Left lobe of liver (tissue), 2 donors: ENCODE measurements at regions not wholly inside any gene's neighbourhood (a gene's known extent, or its start where the extent isn't known, plus 50 kb on each side); places are given as distances from the start of the nearest gene placed in this dataset.

ENCODE experiments used
- ATAC-seq: fragments of 200-7000 bp; cut with Tn5 transposase; one replicate; pipeline ENCODE4 v1.9.1; 2020; ENCODE audit warnings: mild to moderate bottlenecking, moderate library complexity
- DNase-seq: peaks from one replicate; pipeline ENCODE4 v3.0.0-alpha.2; 2020; ENCODE audit warnings: low spot score
- donor health status: DM: no; HTN: no; CAD: no; lungs with moderate emphysema.
- donor health status: DM: no; HTN: yes; CAD: no.

- ATAC-seq, result no peak
- no peak for DNase-seq
Observed at GRCh38 chr4:115850799-115851509, 737.5 kb upstream of the NDST4 start.

DNA sequence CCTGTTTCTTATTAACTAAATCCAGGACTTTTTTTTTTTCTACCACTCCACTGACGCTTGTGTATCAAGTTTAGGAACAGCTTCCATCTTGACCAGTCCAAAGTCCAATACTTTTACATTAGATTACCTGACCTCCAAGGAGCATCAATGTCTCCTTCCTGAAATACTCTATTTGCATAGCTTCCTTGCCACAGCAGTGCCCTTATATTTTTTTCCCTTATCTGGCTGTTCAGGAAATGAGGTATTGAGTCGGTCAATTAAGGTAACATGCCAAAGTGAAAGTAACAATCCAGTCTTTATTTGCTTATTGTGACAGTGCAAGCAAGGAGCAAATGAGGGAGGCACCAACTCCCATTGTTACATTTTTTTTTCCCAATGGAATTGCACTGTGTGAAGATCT is 730.8 kb upstream of the NDST4 start:
- ATAC-seq (peak; percentile 71), DNase-seq (no peak)

DNA sequence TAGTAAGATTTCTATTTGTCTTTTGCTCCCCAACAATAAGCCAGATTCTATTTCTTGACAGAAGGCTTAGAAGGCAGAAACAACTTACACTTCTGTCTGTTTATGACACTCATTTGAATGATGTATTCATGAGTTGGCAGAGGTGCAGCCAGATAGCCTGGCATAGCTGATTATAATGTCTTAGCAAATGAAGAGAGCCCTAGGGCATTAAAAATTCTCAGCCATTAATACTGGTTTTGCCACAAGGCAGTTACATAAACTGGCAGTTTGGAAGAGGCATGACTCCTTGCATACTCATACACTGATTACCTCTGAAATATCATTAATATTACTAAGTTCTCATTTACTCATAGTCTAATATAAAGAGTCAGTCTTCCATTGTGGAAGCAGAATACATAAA is 728.5 kb upstream of the NDST4 start:
- no peak for DNase-seq
- no peak for ATAC-seq

GRCh38 chr4:115834441-115834840 is 721.0 kb upstream of the NDST4 start:
- DNase-seq, result no peak
- no peak for ATAC-seq

- DNase-seq, result no peak
- no peak for ATAC-seq
Observed at GRCh38 chr4:115824630-115825029, 711.2 kb upstream of the NDST4 start.

DNA sequence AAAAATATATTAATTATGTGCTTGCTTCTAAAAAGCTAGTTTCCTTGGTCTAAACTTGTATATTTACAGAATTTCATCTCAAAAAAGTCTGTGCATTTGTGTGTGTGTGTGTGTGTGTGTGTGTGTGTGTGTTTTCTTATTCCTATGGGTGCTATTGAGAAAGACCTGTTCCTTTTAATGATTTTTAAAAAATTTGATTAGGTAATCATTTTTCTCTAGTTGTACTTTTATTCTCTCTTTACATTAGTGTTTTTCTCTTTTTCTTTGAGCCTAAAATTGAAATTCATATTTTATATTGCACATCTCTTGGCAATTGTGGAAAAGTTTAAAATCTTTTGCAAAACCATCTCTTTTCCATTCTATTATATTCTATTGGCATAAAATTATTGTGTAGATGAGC is 690.4 kb upstream of the NDST4 start:
- ATAC-seq, result no peak
- no peak for DNase-seq

- DNase-seq, result no peak
Observed at GRCh38 chr4:115790812-115791211, 677.4 kb upstream of the NDST4 start.

GRCh38 chr4:115781528-115782146 is 668.2 kb upstream of the NDST4 start:
- ATAC-seq (no peak), DNase-seq (no peak)

More at GRCh38 chr4:115790812-115791211, 677.4 kb upstream of the NDST4 start:
- no peak for ATAC-seq

- ATAC-seq (no peak), DNase-seq (no peak)
Observed at GRCh38 chr4:115780835-115781234, 667.4 kb upstream of the NDST4 start.

DNA sequence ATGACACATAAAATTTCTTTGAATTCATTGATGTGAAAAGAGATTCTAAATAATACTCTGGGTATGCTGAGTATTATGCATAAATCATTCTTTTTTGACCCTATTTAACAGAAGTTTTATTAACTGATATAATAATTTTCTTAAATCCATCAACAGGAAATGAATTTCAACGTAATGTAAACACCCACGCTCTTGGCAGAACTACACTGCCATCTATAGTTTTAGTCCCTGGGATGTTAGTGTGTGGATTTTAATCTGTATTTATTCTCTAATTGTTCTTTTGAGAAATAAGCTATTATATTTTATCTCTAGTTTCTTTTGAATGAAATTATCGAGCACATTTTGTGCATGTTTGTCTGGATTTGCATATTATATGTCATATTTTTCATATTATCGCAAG is 666.8 kb upstream of the NDST4 start:
- ATAC-seq (no peak), DNase-seq (no peak)

DNA sequence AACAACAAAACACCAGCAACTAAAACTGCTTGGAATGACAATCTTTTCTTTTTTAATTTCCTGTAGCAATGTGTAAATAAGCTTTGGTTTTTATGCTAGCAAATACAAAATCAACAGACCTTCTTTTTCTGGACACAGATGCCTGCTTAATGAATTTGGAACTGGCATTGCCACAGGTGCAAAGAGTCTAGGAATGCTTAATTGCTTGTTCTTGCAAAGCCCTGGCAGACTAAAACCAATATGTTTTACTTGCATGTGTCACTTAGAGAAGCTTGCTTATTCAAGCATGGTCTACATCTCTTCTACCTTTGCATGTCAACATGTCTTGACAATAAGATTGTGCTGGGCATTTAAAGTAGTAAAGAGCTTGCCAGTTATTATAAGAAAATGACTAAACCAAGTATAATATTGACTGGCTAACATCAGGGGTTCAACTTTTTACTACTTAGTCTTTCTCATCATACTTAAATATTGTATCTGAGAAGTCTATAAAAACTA is 656.7 kb upstream of the NDST4 start:
- ATAC-seq (no peak), DNase-seq (no peak)

GRCh38 chr4:115769396-115769795 is 656.0 kb upstream of the NDST4 start:
- DNase-seq (no peak), ATAC-seq (no peak)

DNA sequence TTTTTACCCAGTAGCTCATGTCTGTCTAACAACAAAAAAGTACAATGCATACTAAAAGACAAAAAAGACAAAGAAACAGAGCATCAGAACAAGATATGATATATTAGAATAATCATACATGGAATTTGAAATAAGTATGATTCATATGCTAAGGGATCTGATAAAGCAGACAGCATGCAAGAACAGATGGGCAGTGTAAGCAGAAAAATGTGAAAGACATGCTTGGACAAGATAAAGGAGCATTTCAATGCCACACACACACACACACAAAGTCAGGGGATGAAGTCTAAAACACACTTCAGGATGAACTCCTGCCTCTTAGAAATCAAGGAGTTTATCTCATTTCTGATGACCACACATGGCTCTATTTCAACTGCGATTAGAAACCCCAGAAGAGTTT is 649.6 kb upstream of the NDST4 start:
- no peak for ATAC-seq
- no peak for DNase-seq

DNA sequence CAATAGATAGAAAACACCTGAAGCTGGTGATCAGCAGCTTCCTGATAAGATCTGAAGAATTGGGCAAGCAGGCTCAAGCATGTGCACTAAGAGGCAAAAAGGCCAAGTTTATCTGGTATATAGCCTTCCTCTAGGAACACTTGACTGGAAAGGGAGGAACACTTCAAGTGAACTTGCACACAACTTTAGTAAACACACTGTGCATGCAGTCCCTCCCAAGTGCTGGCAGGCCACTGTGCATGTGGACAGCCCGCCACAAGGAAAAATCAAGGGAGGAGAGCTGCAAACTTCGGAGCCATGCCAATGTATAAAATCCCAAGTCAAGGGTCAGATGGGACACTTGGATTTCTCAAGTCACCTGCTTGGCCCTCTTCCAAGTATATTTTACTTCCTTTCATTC is 645.8 kb upstream of the NDST4 start:
- no peak for ATAC-seq

DNA sequence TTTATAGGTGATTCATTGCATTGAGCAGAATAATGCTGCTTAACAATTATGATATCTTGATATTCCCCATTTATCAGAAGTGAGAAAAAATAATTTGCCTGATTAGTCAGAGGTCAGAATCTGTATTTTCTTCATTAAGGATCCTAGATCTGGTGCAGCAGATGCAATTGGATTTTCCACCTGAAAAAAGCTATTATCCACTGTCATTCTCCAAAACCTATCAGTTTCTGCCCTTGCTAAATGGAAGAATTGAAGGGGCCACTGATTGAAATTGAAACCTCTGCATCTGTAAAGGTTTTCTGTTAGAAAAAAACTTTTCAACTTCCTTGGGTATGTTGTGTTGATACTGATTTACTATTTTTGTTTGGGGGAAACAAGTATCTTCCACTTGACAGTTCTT is 636.0 kb upstream of the NDST4 start:
- DNase-seq (no peak), ATAC-seq (no peak)

More for the DNA sequence above, 645.8 kb upstream of the NDST4 start:
- no peak for DNase-seq

- ATAC-seq, result no peak
- no peak for DNase-seq
Observed at GRCh38 chr4:115740806-115741205, 627.4 kb upstream of the NDST4 start.

DNA sequence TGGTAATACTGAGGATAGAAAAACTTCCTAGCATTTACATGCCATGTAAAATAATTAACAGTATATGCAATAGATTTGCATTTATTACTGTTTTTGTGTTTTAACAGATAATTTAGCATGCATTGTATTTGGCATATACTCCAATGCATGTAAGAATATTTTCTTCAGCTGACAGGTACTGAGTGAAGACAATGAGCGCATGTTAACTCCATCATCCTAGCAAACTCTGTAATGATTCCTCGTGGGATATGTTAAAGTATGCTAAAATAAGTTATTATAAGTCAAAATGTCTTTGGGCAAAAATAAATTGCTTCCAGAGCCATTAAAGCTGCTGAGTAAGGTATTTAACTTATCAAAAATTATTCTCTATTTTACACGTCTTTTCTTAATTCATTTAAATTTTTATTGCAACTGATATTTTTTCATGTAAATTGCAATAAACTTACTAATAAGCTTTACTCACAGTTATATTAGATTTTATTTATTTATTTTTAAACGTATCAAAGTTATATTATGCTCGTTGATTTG is 616.4 kb upstream of the NDST4 start:
- no peak for ATAC-seq

DNA sequence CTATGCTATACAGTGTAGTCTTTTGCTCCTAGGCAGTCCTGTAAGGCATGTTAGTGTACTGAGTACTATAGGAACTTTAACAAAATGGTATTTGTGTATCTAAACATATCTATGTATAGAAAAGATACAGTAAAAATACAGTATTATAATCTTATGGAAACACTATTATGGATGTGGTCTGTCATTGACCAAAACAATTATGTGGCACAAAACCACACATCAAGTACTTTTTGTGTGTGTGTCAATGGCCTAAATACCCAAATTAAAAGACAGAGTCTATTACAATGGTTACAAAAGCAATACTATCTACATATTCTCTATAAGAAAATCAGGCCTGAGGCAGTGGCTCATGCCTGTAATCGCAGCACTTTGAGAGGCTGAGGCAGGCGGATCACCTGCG is 610.2 kb upstream of the NDST4 start:
- ATAC-seq, result no peak
- no peak for DNase-seq

More for the DNA sequence above, 616.4 kb upstream of the NDST4 start:
- no peak for DNase-seq

- no peak for ATAC-seq
- no peak for DNase-seq
Observed at GRCh38 chr4:115720611-115721010, 607.2 kb upstream of the NDST4 start.

- ATAC-seq, result no peak
- DNase-seq, result no peak
Observed at GRCh38 chr4:115711575-115711974, 598.2 kb upstream of the NDST4 start.

- no peak for ATAC-seq
- no peak for DNase-seq
Observed at GRCh38 chr4:115688961-115689360, 575.5 kb upstream of the NDST4 start.

GRCh38 chr4:115687052-115687755 is 573.8 kb upstream of the NDST4 start:
- ATAC-seq (no peak), DNase-seq (no peak)
